Coronary artery (tissue), 2 donors: ENCODE measurements at regions not wholly inside any gene's neighbourhood (a gene's known extent, or its start where the extent isn't known, plus 50 kb on each side); places are given as distances from the start of the nearest gene placed in this dataset.
"Not testable (repeated sequence)": the region's sequence is repeated elsewhere in the genome, so short reads cannot be mapped to it uniquely, and the experiment has no call there.

Experiments
- DNase-seq: peaks from one replicate; pipeline ENCODE4 v3.0.0-alpha.2; 2017; ENCODE audit warnings: low spot score
- H3K27ac ChIP-seq, 2 donors: fragments of 200-600 bp; sonication (generic); one replicate each; pipeline ENCODE4 v1.5.1; 2016 to 2019
- H3K4me3 ChIP-seq: fragments of 200-600 bp; sonication (generic); 2 replicates; pipeline ENCODE4 v1.5.1; 2016; ENCODE audit warnings: mild to moderate bottlenecking, moderate library complexity
- TF ChIP-seq, protein P1 (sequence below): fragments of 200-600 bp; sonication (generic); IDR thresholded peaks from one replicate; pipeline ENCODE4 v1.5.1; 2019; ENCODE audit warnings: antibody characterized with exemption

GRCh38 chr2:91773810-91774209, 3082.3 kb downstream of the RPIA start:
- H3K27ac ChIP-seq, DNase-seq, H3K4me3 ChIP-seq: not testable (repeated sequence)

GRCh38 chr2:91775193-91775592, 3083.7 kb downstream of the RPIA start:
- DNase-seq = peak; percentile 35
- not testable (repeated sequence) for H3K27ac ChIP-seq, H3K4me3 ChIP-seq

GRCh38 chr2:91780324-91780723, 3088.9 kb downstream of the RPIA start:
- H3K27ac ChIP-seq, H3K4me3 ChIP-seq: not testable (repeated sequence)
- DNase-seq = peak; percentile 17

GRCh38 chr2:91809391-91809790, 3061.8 kb upstream of the TEKT4 start:
- not testable (repeated sequence) for DNase-seq, H3K27ac ChIP-seq
- peak overlapping the region; percentile 55 for H3K4me3 ChIP-seq

DNA sequence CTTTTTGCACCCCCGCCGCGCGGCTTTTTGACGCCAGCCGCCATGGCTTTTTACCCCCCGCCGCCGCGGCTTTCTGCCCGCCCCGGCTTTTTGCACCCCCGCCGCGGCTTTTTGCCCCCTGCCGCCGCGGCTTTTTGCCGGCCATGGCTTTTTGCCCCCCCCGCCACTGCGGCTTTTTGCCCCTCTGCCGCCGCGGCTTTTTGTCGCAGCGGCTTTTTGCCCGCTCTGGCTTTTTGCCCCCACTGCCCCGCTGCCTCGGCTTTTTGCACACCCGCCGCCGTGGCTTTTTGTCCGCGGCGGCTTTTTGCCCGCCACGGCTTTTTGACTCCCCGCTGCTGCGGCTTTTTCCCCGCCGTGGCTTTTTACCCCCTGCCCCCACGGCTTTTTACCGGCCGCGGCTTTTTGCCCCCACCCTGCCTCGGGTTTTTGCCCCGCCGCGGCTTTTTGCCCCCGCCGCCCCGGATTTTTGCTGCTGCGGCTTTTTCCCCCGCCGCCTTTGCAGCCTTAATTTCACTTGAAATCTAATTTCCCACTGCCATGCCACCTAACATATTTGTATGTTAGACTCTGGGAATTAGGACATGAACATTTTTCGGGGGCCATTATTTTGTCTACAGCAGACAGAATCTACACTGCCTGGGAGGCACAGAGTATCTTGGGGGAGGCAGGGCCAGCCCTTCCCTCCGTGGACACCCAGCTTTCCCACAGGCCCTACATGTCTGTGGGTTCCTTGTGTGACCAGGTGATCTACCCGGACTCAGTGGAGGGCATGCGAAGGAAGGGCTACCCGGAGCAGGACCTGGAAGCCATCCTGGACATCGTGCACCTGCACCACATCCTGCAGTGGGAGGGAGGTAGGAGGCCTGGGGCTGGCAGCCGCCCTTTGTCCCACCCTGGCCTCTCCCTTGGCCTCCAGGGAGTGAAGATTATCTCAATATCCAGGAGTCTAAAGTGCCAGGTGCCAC, 3031.0 kb upstream of the TEKT4 start:
- TF ChIP-seq, protein P1, sequence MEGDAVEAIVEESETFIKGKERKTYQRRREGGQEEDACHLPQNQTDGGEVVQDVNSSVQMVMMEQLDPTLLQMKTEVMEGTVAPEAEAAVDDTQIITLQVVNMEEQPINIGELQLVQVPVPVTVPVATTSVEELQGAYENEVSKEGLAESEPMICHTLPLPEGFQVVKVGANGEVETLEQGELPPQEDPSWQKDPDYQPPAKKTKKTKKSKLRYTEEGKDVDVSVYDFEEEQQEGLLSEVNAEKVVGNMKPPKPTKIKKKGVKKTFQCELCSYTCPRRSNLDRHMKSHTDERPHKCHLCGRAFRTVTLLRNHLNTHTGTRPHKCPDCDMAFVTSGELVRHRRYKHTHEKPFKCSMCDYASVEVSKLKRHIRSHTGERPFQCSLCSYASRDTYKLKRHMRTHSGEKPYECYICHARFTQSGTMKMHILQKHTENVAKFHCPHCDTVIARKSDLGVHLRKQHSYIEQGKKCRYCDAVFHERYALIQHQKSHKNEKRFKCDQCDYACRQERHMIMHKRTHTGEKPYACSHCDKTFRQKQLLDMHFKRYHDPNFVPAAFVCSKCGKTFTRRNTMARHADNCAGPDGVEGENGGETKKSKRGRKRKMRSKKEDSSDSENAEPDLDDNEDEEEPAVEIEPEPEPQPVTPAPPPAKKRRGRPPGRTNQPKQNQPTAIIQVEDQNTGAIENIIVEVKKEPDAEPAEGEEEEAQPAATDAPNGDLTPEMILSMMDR = no peak
- H3K27ac ChIP-seq = no peak overlapping the region
- no peak overlapping the region for H3K4me3 ChIP-seq
- DNase-seq = no peak

DNA sequence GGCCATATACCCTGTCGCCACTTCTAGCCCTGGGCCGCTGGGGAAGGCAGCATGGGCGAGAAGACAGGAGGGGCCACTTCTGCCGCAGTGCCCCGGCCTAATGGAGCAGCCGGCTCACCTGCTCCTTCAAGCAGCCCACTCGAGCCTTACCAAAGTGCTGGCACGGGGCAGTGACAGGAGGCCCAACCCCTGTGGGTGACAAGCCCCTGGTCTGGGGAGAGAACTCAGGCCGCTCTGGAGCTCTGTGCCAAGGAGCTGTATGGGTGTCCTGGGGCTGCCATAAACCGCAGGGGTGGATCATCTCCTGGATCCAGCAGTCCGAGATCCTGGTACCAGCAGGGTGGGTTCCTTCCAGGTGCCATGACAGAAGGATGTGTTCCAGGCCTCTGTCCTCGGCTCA, 3029.0 kb upstream of the TEKT4 start:
- not testable (repeated sequence) for H3K27ac ChIP-seq, DNase-seq, H3K4me3 ChIP-seq

DNA sequence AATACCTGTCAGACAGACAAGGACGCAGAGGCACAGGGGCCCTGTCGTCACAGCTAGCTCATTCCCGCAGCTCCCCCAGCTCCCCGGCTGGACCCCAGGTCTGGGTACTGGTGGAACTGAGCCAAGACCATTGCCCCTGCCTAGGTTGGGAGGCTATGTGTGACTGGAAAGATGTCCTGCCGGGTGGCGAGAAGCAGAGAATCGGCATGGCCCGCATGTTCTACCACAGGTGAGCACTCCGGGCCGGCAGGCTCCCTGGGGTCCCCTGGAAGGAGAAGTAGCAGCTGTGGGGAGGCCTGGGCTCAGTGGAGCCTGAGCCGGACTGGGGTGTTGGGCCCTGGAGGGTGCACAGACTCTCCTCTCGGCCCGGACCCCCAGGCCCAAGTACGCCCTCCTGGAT, 3028.3 kb upstream of the TEKT4 start:
- not testable (repeated sequence) for DNase-seq, H3K27ac ChIP-seq, H3K4me3 ChIP-seq

DNA sequence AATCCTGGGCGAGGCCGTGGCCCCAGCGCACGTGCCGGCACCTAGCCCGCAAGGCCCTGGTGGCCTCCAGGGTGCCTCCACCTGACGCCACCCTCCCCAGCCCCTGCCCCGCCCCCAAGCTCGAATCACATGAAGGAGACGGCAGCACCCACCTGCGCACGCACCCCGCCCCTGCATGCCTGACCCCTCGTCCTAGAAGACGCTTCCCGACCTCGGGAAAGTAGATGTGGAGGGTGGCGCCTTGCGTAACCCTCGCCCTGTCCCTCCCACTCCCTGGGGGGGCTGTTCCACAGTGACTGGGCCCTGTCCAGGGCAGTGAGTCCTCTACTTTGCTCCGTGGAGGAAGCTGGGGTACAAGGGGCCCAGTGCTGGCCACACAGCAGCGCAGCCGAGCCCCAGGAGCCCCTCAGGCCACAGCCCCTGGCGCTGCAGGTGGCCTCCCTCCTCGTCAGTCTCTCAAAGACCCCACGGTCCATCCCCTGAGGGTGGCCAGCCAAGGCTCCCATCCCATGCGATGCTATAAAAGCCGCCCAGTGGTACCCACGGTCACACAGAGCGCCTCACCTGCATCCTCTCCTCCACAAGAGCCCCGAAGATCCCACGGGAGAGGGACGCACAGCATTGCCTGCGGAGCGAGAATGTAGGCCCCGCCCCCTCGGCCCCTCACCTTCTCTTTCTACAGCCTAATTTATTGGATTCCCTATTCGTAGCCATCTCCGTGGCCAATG, 3027.3 kb upstream of the TEKT4 start:
- not testable (repeated sequence) for H3K27ac ChIP-seq, H3K4me3 ChIP-seq, DNase-seq

GRCh38 chr2:91844451-91844825, 3026.8 kb upstream of the TEKT4 start:
- H3K27ac ChIP-seq, H3K4me3 ChIP-seq, DNase-seq: not testable (repeated sequence)

DNA sequence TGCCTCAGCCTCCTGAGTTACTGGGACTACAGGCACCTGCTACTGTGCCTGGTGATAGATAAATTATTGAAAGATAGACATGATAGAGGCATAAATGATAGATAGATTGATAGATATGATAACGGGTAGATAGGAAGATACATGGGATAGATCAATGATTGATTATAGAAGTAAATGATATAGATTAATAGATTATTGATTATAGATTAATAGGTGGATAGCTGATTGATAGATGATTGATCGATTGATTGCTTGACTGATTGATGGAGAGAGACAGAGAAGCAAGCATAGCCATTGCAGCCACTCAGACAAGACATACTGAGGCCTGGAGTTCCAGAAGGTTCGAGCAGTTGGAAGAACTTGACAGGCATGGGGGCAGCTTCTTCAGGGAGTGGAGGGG, 3024.8 kb upstream of the TEKT4 start:
- H3K27ac ChIP-seq, H3K4me3 ChIP-seq, DNase-seq: not testable (repeated sequence)

DNA sequence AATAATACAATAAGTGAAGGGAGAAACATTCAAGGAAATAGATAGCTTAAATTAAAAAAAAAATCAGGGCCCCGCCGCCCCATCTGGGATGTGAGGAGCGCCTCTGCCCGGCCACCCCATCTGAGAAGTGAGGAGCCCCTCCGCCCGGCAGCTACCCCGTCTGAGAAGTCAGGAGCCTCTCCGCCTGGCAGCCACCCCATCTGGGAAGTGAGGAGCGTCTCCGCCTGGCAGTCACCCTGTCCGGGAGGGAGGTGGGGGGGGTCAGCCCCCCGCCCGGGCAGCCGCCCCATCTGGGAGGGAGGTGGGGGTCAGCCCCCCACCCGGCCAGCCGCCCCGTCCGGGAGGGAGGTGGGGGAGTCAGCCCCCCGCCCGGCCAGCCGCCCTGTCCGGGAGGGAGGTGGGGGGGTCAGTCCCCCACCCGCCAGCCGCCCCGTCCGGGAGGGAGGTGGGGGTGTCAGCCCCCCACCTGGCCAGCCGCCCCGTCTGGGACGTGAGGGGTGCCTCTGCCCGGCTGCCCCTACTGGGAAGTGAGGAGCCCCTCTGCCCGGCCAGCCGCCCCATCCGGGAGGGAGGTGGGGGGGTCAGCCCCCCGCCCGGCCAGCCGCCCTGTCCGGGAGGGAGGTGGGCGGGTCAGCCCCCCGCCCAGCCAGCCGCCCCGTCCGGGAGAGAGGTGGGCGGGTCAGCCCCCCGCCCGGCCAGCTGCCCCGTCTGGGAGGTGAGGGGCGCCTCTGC, 3019.4 kb upstream of the TEKT4 start:
- H3K27ac ChIP-seq, DNase-seq, H3K4me3 ChIP-seq: not testable (repeated sequence)

DNA sequence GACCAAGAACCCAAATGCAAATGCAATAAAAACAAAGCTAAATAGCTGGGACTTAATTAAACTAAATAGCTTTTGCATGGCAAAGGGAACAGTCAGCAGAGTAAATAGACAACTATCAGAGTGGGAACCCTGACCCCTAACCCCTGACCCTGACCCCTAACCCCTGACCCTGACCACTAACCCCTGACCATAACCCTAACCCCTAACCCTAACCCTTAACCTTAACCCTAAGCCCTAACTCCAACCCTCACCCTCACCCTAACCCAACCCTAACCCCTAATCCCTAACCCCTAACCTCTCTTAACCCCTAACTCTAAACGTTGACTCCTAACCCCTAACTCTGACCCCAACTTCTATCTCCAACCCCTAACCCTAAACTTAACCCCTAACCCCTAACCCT, 3014.3 kb upstream of the TEKT4 start:
- H3K27ac ChIP-seq, H3K4me3 ChIP-seq, DNase-seq: not testable (repeated sequence)

- DNase-seq, H3K4me3 ChIP-seq, H3K27ac ChIP-seq: not testable (repeated sequence)
Observed at GRCh38 chr2:91857711-91858110, 3013.5 kb upstream of the TEKT4 start.

GRCh38 chr2:91871716-91872115, 2999.5 kb upstream of the TEKT4 start:
- not testable (repeated sequence) for H3K27ac ChIP-seq, DNase-seq, H3K4me3 ChIP-seq

DNA sequence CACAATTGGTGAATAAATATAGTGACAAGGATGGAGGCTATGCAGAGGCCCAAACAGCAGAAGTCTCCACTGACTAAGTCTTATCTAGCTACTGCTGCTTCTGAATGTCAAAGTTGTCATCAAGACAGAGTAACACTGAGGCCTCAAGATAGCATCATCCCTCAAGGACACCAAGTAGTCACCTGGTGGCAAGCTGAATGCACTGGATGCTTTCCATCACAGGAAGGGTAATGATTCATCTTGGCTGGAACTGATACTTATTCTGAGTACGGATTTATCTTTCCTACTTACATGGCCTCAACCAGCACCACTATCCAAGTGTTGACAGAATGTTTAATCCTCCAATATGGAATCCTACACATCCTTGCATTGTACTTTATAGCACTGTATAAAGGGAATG, 2997.8 kb upstream of the TEKT4 start:
- H3K27ac ChIP-seq, H3K4me3 ChIP-seq, DNase-seq: not testable (repeated sequence)

GRCh38 chr2:91877658-91878210, 2993.5 kb upstream of the TEKT4 start:
- H3K4me3 ChIP-seq, H3K27ac ChIP-seq, DNase-seq: not testable (repeated sequence)

DNA sequence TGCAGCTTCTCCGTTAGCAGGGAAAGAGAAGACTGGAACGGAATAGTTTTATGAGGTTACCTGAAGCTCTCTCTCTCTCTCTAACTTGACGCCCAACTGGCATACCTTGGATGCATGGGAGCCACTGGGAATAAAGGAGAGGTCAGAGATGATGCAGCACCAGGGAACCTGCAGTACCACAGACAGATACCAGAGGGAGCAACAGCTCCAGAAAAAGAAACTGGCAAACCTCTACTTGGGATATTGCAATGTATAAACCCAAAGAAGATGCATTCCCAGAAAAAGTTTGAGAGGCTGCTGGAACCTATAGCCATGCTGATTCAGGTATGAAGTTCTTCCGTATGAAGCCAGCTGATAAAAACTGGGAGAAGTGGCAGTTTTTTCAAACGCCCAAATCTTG, 2976.1 kb upstream of the TEKT4 start:
- DNase-seq, H3K4me3 ChIP-seq, H3K27ac ChIP-seq: not testable (repeated sequence)
